PC-3 (cell line): ENCODE measurements at regions not wholly inside any gene's neighbourhood (a gene's known extent, or its start where the extent isn't known, plus 50 kb on each side); places are given as distances from the start of the nearest gene placed in this dataset.

Experiments
- ATAC-seq: fragments of 200-7000 bp; cut with Tn5 transposase; 2 replicates; pipeline ENCODE4 v1.9.1; 2020; ENCODE audit warnings: mild to moderate bottlenecking, moderate library complexity
- BruUV-seq: library from RNA; stranded (reverse); fragments of 400-500 nt; replicated peaks from 2 replicates; lab custom pipeline; 2021; lab: Mats Ljungman, UMichigan
- CTCF ChIA-PET: fragments of 300-600 bp; sonication (Branson Sonifier 250); formaldehyde crosslinking; loops from one replicate; lab custom pipeline; 2022; ENCODE audit warnings: antibody characterized with exemption; lab: Charles Lee
- POLR2A ChIA-PET: fragments of 300-600 bp; sonication (Branson Sonifier 250); formaldehyde crosslinking; loops from one replicate; lab custom pipeline; 2022; ENCODE audit warnings: antibody characterized with exemption; ENCODE audit not compliant: unreplicated experiment; lab: Charles Lee
- DNase-seq: peaks from one replicate; pipeline ENCODE4 v3.0.0-alpha.2; 2015
- H2AFZ ChIP-seq: fragments of 300-600 bp; sonication (generic); 2 replicates; pipeline ENCODE4 v1.6.0; 2016; ENCODE audit warnings: antibody characterized with exemption, low read length
- H3F3A ChIP-seq: fragments of 300-600 bp; sonication (generic); one replicate; pipeline ENCODE4 v1.6.0; 2017; ENCODE audit warnings: antibody characterized with exemption, low read length, control low read depth, mild to moderate bottlenecking; ENCODE audit not compliant: unreplicated experiment
- H3K27ac ChIP-seq: fragments of 300-600 bp; sonication (generic); 2 replicates; pipeline ENCODE4 v1.5.1; 2016; ENCODE audit warnings: mild to moderate bottlenecking, low read length
- H3K27me3 ChIP-seq: fragments of 300-600 bp; sonication (generic); 2 replicates; pipeline ENCODE4 v1.6.1; 2016; ENCODE audit warnings: low read length, mixed read lengths
- H3K36me3 ChIP-seq: fragments of 300-600 bp; sonication (generic); 2 replicates; pipeline ENCODE4 v1.6.1; 2016; ENCODE audit warnings: low read depth, mixed run types, low read length, mixed read lengths
- H3K4me1 ChIP-seq: fragments of 300-600 bp; sonication (generic); 2 replicates; pipeline ENCODE4 v1.5.1; 2016; ENCODE audit warnings: low read length; ENCODE audit not compliant: insufficient read depth
- H3K4me2 ChIP-seq: fragments of 300-600 bp; sonication (generic); 2 replicates; pipeline ENCODE4 v1.6.0; 2016; ENCODE audit warnings: low read length
- H3K4me3 ChIP-seq: fragments of 300-600 bp; sonication (generic); 2 replicates; pipeline ENCODE4 v1.5.1; 2016; ENCODE audit warnings: mild to moderate bottlenecking, low read length, mixed read lengths
- H3K79me2 ChIP-seq: fragments of 300-600 bp; sonication (generic); 2 replicates; pipeline ENCODE4 v1.6.1; 2017; ENCODE audit warnings: low read length, mixed read lengths
- H3K9ac ChIP-seq: fragments of 300-600 bp; sonication (generic); 2 replicates; pipeline ENCODE4 v1.6.0; 2016; ENCODE audit warnings: mild to moderate bottlenecking, low read length
- H3K9me2 ChIP-seq: fragments of 300-600 bp; sonication (generic); replicated peaks from 2 replicates; pipeline ENCODE4 v1.6.1; 2016; ENCODE audit warnings: mixed run types, low read length, mixed read lengths
- H3K9me3 ChIP-seq: fragments of 300-600 bp; sonication (generic); 2 replicates; pipeline ENCODE4 v1.6.1; 2016; ENCODE audit warnings: low read length, mixed read lengths
- H4K20me1 ChIP-seq: fragments of 300-600 bp; sonication (generic); 2 replicates; pipeline ENCODE4 v1.6.1; 2016; ENCODE audit warnings: low read length, mixed read lengths
- EZH2 ChIP-seq: fragments of 300-600 bp; sonication (generic); IDR thresholded peaks from one replicate; pipeline ENCODE4 v1.6.1; 2017; ENCODE audit warnings: antibody characterized with exemption, mild to moderate bottlenecking, low read length; ENCODE audit not compliant: unreplicated experiment
- EZH2phosphoT487 ChIP-seq: fragments of 300-600 bp; sonication (generic); IDR thresholded peaks from 2 replicates; pipeline ENCODE4 v1.6.1; 2018; ENCODE audit warnings: mild to moderate bottlenecking, antibody characterized with exemption, low read length, borderline replicate concordance
- intact Hi-C: fragments of 100-400 bp; cut with micrococcal nuclease; formaldehyde crosslinking; loops from 2 replicates; pipeline ENCODE4 v1.9.0; 2023
- TF ChIP-seq, protein P1 (sequence below): fragments of 300-600 bp; sonication (generic); conservative IDR thresholded peaks from 2 replicates; pipeline ENCODE4 v1.5.1; 2017; ENCODE audit warnings: antibody characterized with exemption, low read depth, mild to moderate bottlenecking, low read length

DNA sequence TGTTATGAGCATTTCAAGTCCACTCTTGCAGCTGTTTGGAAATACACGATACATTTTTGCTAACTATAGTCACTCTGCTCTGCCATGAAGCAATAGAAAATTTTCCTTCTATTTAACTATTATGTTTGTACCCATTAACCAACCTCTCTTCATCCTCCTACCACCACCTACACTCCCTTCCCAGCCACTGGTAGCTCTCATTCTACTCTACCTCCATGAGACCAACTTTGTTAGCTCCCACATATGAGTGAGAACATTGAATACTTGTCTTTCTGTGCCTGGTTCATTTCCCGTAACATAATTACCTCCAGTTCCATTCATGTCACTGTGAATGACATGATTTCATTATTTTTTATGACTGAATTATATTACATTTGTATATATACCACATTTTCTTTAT, 505.9 kb upstream of the CCNG1 start:
- no peak for ATAC-seq
- Histone ChIP-seq H3K36me3 (no peaks in the 10 kb centered on the region), H3K4me1 (no peaks in the 10 kb centered on the region), H4K20me1 (no peaks in the 10 kb centered on the region), H3F3A (no peaks in the 10 kb centered on the region), H3K4me2 (no peak overlapping the region), H3K4me3 (no peak overlapping the region), H3K9me2 (no peaks in the 10 kb centered on the region), H3K79me2 (no peaks in the 10 kb centered on the region), H3K27me3 (no peaks in the 10 kb centered on the region), H3K27ac (no peak overlapping the region), H3K9me3 (no peaks in the 10 kb centered on the region), H3K9ac (no peak overlapping the region), H2AFZ (no peak overlapping the region)
- ChIA-PET POLR2A (no interaction called here), CTCF (no interaction called here)
- no TSS peak for BruUV-seq
- DNase-seq: no peak
- TF ChIP-seq EZH2 (no peak), EZH2phosphoT487 (no peak)
- TF ChIP-seq, protein P1, sequence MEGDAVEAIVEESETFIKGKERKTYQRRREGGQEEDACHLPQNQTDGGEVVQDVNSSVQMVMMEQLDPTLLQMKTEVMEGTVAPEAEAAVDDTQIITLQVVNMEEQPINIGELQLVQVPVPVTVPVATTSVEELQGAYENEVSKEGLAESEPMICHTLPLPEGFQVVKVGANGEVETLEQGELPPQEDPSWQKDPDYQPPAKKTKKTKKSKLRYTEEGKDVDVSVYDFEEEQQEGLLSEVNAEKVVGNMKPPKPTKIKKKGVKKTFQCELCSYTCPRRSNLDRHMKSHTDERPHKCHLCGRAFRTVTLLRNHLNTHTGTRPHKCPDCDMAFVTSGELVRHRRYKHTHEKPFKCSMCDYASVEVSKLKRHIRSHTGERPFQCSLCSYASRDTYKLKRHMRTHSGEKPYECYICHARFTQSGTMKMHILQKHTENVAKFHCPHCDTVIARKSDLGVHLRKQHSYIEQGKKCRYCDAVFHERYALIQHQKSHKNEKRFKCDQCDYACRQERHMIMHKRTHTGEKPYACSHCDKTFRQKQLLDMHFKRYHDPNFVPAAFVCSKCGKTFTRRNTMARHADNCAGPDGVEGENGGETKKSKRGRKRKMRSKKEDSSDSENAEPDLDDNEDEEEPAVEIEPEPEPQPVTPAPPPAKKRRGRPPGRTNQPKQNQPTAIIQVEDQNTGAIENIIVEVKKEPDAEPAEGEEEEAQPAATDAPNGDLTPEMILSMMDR: no peak
- intact Hi-C loops: no loop called here

DNA sequence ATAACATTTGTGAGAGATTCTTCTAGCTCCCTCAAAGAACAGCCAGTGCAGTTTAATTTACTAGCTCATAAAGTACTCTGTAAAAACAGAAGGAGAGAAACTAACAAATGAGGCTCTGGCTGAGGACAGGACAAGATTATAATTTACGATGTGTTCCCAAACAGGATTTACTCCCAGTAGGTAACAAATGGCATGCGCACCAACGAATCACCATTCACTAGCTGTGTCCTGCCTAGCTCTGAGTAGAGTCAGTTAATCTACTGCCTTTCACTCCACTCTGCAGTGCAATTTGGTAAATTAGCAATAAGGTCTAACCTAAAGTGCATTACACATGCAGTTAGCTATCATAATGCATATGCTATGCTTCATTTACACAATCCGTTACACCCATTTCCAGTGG, 497.4 kb upstream of the CCNG1 start:
- Histone ChIP-seq H3K9ac (no peak overlapping the region), H3K79me2 (no peaks in the 10 kb centered on the region), H3K9me2 (no peaks in the 10 kb centered on the region), H4K20me1 (no peaks in the 10 kb centered on the region), H3K27me3 (no peaks in the 10 kb centered on the region), H3K27ac (no peak overlapping the region), H3K4me1 (no peaks in the 10 kb centered on the region), H3F3A (no peaks in the 10 kb centered on the region), H3K4me3 (no peak overlapping the region), H2AFZ (no peak overlapping the region), H3K36me3 (no peaks in the 10 kb centered on the region), H3K9me3 (no peaks in the 10 kb centered on the region), H3K4me2 (no peak overlapping the region)
- ChIA-PET CTCF (no interaction called here), POLR2A (no interaction called here)
- DNase-seq (no peak), ATAC-seq (no peak; the same call in 1 of the 2 replicates)
- BruUV-seq: no TSS peak
- intact Hi-C loops: no loop called here
- TF ChIP-seq, protein P1: no peak
- TF ChIP-seq EZH2 (no peak), EZH2phosphoT487 (no peak)

DNA sequence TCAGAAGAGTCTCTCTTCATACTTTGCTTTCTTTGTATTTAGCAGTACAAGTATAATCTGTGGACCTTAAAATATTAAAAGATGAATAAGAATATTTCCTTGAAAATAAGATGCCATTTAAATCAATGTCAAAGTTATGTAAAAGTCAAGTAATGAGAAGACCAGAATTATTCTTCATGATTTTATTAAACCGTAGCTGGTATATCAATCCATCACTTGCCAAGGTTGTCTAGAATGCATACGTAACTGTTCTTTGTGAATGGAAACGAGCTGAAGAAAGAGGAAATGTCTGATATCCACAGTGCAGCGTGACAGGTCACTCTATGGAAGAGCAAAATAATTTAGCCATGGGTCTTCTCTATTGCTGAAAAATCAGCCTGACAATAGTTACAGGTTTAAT, 488.7 kb upstream of the CCNG1 start:
- Histone ChIP-seq H2AFZ (no peak overlapping the region), H3K36me3 (no peaks in the 10 kb centered on the region), H3K9me3 (no peaks in the 10 kb centered on the region), H4K20me1 (no peaks in the 10 kb centered on the region), H3K27me3 (no peaks in the 10 kb centered on the region), H3K4me1 (no peaks in the 10 kb centered on the region), H3K9me2 (no peaks in the 10 kb centered on the region), H3K9ac (no peak overlapping the region), H3K27ac (no peak overlapping the region), H3K4me2 (no peak overlapping the region), H3F3A (no peaks in the 10 kb centered on the region), H3K4me3 (no peak overlapping the region), H3K79me2 (no peaks in the 10 kb centered on the region)
- no peak for ATAC-seq
- TF ChIP-seq EZH2: no peak
- TF ChIP-seq EZH2phosphoT487: no peak
- TF ChIP-seq, protein P1: no peak
- BruUV-seq: no TSS peak
- no peak for DNase-seq
- CTCF ChIA-PET: no interaction called here
- intact Hi-C loops: no loop called here
- POLR2A ChIA-PET: no interaction called here
